Cardiac fibroblast (primary cell): ENCODE measurements at regions not wholly inside any gene's neighbourhood (a gene's known extent, or its start where the extent isn't known, plus 50 kb on each side); places are given as distances from the start of the nearest gene placed in this dataset.
"Not testable (repeated sequence)": the region's sequence is repeated elsewhere in the genome, so short reads cannot be mapped to it uniquely, and the experiment has no call there.

Experiments
- DNase-seq, 2 donors: peaks; one replicate each; pipeline versions ENCODE4 v3.0.0 to v3.0.0-alpha.2; 2010; ENCODE audit warnings: low read depth in 2 of 2
- H3K4me3 ChIP-seq, 2 donors: replicated peaks in 1 of 2; 1 replicate in 1 of 2; 2 replicates in 1 of 2; pipeline ENCODE4 v1.5.1; 2011; ENCODE audit warnings: low read depth in 2 of 2, low read length in 2 of 2, mild to moderate bottlenecking in 2 of 2, moderate library complexity in 1 of 2
- TF ChIP-seq, protein P1 (sequence below): IDR thresholded peaks from one replicate; pipeline ENCODE4 v1.5.1; 2011; ENCODE audit warnings: low read depth, mild to moderate bottlenecking, low read length, inconsistent platforms

- H3K4me3 ChIP-seq: no peak overlapping the region
- DNase-seq: no peak
- TF ChIP-seq, protein P1, sequence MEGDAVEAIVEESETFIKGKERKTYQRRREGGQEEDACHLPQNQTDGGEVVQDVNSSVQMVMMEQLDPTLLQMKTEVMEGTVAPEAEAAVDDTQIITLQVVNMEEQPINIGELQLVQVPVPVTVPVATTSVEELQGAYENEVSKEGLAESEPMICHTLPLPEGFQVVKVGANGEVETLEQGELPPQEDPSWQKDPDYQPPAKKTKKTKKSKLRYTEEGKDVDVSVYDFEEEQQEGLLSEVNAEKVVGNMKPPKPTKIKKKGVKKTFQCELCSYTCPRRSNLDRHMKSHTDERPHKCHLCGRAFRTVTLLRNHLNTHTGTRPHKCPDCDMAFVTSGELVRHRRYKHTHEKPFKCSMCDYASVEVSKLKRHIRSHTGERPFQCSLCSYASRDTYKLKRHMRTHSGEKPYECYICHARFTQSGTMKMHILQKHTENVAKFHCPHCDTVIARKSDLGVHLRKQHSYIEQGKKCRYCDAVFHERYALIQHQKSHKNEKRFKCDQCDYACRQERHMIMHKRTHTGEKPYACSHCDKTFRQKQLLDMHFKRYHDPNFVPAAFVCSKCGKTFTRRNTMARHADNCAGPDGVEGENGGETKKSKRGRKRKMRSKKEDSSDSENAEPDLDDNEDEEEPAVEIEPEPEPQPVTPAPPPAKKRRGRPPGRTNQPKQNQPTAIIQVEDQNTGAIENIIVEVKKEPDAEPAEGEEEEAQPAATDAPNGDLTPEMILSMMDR: no peak
Observed at GRCh38 chr5:60436518-60436917, 263.4 kb downstream of the DEPDC1B start.

DNA sequence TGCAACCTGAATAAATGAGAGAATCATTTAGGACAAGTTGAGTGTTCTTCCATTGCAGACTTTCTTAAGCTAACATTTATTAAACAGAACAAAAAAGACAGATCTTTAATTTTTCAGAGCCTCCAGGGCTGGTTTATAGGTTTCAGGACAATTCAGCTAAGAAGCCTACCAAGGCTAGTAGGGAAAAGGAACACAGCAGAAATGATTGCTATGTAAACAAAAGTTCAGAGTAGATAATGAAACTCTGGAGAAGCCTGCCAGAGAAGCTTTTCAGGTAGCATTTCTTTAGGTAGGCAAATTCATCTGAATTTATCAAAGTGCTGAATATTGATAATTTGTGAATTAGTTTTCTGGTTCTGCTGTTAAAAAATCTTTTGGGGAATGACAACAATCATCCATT is 264.2 kb downstream of the DEPDC1B start:
- no peak for DNase-seq
- TF ChIP-seq, protein P1: no peak
- no peak overlapping the region for H3K4me3 ChIP-seq

- DNase-seq, H3K4me3 ChIP-seq: not testable (repeated sequence)
Observed at GRCh38 chr5:60426189-60426588, 273.8 kb downstream of the DEPDC1B start.

GRCh38 chr5:60420773-60421172 is 279.2 kb downstream of the DEPDC1B start:
- not testable (repeated sequence) for DNase-seq, H3K4me3 ChIP-seq

GRCh38 chr5:60417500-60418181 is 282.3 kb downstream of the DEPDC1B start:
- DNase-seq: no peak

GRCh38 chr5:60415443-60415842 is 284.5 kb downstream of the DEPDC1B start:
- DNase-seq: no peak
- H3K4me3 ChIP-seq: no peak overlapping the region
- TF ChIP-seq, protein P1: no peak

More at GRCh38 chr5:60417500-60418181, 282.3 kb downstream of the DEPDC1B start:
- no peak overlapping the region for H3K4me3 ChIP-seq
- TF ChIP-seq, protein P1: no peak

DNA sequence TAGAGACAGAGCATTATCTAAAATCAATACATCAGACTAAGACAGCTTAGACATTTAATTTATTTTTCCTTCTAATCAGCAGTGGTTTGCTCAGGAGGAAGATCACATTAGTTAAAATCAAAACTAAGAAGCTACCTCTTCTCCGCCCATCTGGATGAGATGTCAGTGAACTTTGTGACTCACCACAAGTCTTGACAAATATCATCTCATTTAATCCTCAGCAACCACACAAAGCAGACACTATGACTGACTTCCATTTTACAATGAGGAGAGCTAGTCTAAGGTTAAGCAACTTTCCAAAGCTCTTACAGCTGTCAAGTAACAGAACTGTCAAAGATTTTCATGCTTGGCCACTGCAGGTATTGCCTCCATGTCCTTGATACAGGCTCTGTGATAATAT is 289.5 kb downstream of the DEPDC1B start:
- DNase-seq: no peak

DNA sequence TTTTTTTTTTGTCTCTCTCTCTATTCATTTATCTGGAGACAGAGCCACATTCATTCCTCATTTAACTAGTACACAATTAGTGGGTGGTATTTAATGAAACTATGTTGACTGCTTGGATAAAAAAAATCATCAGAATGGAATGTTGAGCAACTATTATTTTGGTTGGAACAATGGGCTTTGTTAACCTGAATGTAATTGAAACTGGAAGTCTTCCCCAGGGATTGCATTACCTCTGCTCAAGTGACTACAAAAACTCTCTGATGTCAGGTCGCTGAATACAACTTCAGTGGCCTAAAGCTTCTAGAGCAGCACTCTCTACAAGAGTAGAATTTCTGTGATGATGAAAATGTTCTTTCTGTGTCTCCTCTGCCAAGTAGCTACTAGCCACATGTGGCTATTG is 295.8 kb downstream of the DEPDC1B start:
- no peak for DNase-seq
- TF ChIP-seq, protein P1: no peak

More for the DNA sequence above, 289.5 kb downstream of the DEPDC1B start:
- TF ChIP-seq, protein P1: no peak
- H3K4me3 ChIP-seq: no peak overlapping the region

More for the DNA sequence above, 295.8 kb downstream of the DEPDC1B start:
- no peak overlapping the region for H3K4me3 ChIP-seq
